ENCODE measurements at regions not wholly inside any gene's neighbourhood (a gene's known extent, or its start where the extent isn't known, plus 50 kb on each side); places are given as distances from the start of the nearest gene placed in this dataset.

DNA sequence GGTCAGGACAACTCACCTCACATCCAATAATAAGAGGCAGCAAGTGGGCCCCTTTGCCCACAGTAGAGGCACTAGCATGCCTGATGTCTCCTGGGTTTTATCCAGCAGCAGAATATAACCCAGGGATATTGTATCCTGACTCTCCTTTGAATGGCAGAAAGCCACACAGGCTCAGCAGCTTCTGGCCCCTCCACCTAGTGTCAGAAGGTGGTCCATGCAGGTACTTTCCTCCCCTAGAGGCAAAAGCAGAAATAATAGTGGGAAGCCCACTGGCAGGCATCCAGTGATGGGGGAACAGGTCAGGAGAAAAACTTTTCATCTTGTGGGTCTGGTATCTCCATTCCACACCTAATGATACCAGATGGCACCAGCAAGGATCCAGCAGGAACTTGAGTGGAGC lies 75.5 kb upstream of the IRS4 start:
- no peak for DNase-seq

DNA sequence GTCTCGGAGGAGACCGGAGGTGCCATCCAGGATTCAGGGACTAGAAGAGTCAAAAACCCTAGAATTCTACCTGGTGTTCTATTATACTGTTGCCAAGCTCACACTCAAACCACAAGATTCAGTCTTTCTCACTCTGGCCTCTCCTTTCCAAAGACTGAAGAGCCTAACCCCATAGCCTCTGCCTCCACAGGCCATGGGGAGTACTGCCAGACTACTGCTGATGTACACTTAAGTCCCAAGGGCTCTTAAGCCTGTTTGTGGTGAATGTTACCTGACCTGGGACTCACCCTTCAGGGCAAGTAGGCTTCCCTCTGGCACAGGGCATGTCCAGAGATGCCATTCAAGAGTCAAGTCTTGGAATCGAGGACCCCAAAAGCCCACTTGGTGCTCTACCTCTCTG lies 58.9 kb upstream of the IRS4 start:
- DNase-seq: no peak

Measured in stimulated activated CD4-positive, alpha-beta T cell treated with anti-CD3 and anti-CD28 coated beads, Interleukin-4, amount 100 ng/mL, for 4 hours (primary cell).